ENCODE measurements at regions not wholly inside any gene's neighbourhood (a gene's known extent, or its start where the extent isn't known, plus 50 kb on each side); places are given as distances from the start of the nearest gene placed in this dataset.

DNA sequence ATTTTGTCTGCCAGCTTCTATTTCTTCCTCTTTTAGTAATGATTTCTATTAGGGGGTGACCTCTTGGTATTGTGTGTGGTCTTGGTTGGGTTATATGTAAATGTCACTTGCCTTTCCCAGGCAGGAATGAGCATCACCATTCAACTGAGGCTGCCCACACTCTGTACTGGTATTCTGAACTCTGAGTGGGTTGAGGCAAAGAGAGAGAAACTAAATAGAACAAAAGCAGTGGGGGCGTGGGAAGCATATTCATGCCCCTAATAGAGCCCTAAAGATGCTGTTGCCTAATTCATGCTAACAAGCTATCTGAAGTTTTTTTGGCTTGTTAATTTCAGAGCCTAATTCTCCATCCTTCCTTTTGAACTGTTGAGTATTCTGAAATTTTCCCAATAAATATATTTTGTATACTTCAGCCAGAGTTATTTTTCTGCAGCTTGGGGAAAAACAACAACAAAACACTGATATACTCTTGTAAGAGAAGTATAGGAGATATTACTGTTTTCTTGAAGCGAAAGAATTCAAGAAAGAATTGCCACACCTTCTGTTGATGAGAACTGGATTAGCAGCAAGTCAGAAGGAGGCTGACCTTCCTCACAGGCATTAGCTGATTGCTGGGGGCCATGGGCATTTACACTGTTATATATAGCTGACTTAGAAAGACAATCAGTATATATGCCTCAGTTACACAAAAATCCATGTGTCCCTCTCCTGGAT, 315.8 kb upstream of the KLF12 start:
- DNase-seq, result no peak

GRCh38 chr13:74444864-74445479, 310.8 kb upstream of the KLF12 start:
- DNase-seq, result no peak

DNA sequence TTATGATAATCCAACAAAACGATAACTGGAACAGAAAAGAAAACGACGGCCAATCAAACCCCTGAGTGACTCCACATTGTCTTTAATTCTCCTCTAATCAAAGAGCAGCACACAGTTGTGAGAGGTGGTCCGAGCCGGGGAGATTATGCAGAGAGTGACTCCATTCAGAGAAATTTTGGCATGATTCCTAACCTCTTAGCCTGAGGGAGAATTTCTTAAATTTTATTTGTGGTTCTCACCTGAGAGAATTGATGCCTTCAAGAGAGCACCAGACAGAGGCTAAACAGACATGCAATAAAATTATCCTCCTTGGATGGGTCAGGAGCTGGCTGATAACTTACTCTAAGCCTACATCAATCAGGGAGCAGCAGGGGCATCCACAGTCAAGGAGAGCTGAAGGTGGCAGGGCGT, 310.0 kb upstream of the KLF12 start:
- DNase-seq, result no peak

- DNase-seq, result no peak
Measured at GRCh38 chr13:74443631-74444030, 309.4 kb upstream of the KLF12 start.

GRCh38 chr13:74442751-74443150, 308.5 kb upstream of the KLF12 start:
- DNase-seq, result no peak

DNA sequence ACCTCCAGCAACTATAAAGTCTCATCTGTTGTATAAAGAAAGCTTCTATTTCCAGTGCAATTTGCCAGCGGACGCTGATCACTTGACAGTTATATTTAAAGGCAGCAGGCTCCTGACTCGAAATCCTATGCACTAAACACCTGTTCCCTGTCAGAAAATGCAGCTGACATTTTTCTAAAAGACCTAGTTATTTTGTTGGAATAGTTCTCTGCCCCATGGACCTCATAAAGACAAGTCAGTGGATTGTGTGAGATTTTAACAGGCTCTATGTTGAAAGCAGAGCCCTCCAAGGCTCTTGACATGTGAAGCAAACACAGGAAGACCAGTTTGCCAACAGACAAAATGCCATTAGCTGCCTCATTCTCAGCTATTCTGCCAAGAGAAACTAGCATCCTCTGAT, 304.7 kb upstream of the KLF12 start:
- no peak for DNase-seq

DNA sequence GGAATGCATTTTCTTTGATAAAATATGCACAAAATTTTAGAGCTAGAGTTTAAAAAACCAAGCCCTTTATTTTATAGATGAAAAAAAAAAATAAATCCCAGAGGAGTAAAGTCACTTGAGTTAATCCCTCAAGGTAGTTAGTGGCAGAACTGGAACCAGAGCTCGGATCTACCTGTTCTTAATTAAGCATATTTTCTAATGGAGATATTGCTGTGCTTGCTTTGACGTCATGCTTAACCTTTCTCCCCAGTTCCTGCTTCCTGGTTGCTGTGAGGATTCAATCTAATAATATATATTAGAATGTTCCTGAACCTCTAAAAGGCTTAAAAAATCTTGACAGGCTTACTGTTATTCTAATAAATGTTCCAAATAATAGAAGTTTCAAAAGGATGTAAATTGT, 300.6 kb upstream of the KLF12 start:
- no peak for DNase-seq

- DNase-seq, result no peak
Measured at GRCh38 chr13:74424455-74424854, 290.3 kb upstream of the KLF12 start.

DNA sequence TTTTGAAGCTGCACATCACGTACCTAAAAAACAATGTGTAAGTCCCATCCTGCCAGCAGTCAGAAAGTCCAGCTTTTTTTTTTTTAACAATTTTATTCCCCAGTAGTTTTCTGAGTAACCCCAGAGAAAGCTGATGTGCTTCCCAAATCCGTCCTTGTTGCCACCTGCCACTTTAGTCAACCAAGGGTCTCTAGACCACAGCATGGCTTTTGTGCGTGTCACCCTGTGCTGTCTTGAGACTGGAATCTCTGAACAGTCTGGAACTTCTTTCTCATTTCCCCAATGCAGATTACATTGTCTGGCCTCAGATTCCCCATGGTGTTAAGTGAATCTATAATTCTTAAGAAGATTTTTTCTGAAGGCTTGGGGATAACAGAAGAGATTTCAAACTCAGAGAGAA, 289.2 kb upstream of the KLF12 start:
- DNase-seq, result no peak

DNA sequence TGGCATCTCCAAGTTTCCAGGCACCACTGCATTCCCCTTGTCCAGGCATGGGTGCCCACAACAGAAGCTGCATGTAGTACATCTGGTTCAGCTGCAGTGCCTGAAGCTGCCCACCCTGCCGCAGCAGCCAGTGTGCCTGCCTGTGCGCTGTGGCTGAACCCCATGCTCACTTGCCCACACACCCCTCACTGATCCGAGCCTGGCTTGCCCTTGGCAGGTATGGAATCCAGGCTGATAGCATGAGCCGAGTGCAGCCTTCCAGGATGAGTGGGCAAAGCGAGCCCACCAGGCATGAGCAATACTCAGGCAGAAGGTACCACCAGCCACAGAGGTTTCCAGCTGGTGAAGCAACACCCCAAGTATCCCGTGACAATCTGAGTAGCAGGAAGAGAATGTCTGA, 280.3 kb upstream of the KLF12 start:
- DNase-seq, result no peak

DNA sequence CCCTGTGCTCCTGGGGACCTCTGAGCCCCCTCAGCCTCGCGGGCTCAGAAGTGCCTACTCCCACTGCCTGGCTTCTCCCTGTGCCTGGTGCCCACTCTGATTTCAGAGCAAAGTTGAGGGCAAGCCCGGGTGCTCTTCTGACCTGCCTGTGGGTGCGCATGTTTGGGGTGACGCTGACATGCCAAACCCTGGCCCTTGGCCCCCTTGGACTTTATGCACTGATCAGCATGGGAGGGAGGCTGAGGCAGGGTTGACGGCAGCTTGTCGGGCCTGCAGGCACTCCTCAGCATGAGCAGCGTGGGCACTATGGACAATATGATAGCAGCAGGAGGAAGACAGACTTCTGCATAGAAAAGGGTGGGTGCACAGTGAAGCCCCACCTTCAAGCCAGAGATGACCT, 279.3 kb upstream of the KLF12 start:
- DNase-seq, result no peak

GRCh38 chr13:74409551-74409950, 275.3 kb upstream of the KLF12 start:
- DNase-seq, result no peak

GRCh38 chr13:74406420-74406819, 272.2 kb upstream of the KLF12 start:
- no peak for DNase-seq

- no peak for DNase-seq
Measured at GRCh38 chr13:74398599-74398998, 264.4 kb upstream of the KLF12 start.

DNA sequence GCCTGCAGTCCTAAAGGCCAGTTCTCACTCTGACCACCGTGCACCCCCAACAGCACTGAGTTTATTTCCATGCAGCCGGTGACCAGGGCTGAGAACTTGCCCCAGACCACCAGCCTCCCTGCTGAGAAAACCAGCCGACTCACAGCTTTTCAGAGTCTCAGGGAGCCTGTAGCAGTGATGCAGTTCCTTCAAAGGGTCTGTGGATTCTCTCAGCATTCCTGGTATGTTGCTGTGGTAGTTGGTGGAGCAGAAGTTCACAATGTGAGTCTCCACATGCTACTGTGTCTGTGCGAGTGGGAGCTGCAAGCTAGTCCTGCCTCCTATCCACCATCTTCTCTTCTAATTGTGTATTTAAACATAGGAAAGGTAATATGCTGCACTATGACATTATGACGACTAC, 254.9 kb upstream of the KLF12 start:
- DNase-seq, result no peak

- no peak for DNase-seq
Measured at GRCh38 chr13:74388626-74389025, 254.4 kb upstream of the KLF12 start.

GRCh38 chr13:74372511-74372910, 238.3 kb upstream of the KLF12 start:
- no peak for DNase-seq

GRCh38 chr13:74367193-74367592, 233.0 kb upstream of the KLF12 start:
- no peak for DNase-seq

- DNase-seq, result no peak
Measured at GRCh38 chr13:74361274-74361673, 227.1 kb upstream of the KLF12 start.

DNA sequence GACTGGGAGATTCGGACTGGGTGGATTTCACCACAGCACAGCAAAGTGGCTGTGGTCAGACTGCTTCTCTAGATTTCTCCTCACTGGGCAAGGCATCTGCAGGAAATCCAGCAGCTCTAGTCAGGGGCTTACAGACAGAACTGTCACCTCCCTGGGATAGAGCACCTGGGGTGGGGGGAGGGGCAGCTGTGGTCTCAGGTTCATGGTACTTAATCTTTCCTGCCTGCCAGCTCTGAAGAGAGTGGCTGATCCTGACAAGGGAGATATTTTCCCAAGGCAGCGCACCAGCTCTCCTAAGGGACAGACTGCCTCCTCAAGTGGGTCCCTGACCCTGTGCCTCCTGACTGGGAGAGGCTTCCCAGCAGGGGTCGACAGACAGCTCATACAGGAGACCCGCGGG, 212.8 kb upstream of the KLF12 start:
- DNase-seq, result no peak

DNA sequence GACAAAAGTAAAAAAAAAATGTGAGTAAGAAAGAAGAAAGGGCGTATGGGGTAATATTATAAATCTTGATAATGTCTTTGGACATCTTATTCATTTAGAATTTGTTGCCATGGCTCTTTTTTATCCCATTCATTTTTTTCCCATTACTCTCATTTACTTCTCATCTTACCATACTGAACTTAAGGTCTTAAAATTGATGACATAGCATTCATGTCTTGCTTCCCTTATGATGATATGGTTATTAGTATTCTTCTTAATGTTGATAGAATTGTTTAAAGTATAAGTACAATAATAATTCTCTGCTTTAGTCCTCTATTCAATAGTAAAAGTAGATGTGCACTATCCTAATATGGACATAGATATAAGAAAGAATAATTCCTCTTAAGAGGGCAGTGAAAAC, 204.1 kb upstream of the KLF12 start:
- DNase-seq, result no peak

GRCh38 chr13:74336546-74336945, 202.3 kb upstream of the KLF12 start:
- DNase-seq, result no peak

- no peak for DNase-seq
Measured at GRCh38 chr13:74335370-74335769, 201.2 kb upstream of the KLF12 start.

GRCh38 chr13:74329962-74330361, 195.8 kb upstream of the KLF12 start:
- no peak for DNase-seq

DNA sequence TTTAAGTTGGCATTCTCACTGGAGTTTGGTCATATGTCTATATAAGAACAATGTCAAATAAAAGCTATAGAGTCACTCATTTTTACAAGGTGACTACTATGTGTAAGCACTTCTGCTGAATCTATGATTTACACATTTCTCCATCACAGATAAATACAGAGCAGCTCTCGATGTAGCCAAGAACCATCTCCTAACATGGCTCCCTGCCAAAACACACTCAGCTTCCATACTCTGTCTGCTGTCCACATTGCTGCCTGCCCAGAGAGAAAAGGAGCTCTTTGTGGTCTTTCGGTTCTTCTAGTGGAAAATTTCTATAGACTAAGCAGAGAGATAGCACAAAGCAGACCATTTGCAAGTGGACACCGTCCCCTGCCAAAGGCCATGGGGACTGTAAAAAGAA, 190.9 kb upstream of the KLF12 start:
- DNase-seq, result no peak

All from cerebellar nuclear complex (tissue), 1 donor.